ENCODE measurements at regions not wholly inside any gene's neighbourhood (a gene's known extent, or its start where the extent isn't known, plus 50 kb on each side); places are given as distances from the start of the nearest gene placed in this dataset.
"Not testable (repeated sequence)": the region's sequence is repeated elsewhere in the genome, so short reads cannot be mapped to it uniquely, and the experiment has no call there.

DNA sequence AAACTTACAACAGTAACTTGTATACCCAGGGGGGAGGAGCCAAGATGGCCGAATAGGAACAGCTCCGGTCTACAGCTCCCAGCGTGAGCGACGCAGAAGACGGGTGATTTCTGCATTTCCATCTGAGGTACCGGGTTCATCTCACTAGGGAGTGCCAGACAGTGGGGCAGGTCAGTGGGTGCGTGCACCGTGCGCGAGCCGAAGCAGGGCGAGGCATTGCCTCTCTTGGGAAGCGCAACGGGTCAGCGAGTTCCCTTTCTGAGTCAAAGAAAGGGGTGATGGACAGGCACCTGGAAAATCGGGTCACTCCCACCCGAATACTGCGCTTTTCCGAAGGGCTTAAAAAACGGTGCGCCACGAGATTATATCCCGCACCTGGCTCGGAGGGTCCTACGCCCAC, 278.8 kb downstream of the FAM47B start:
- DNase-seq (ENCODE audit: low read depth), result not testable (repeated sequence)

DNA sequence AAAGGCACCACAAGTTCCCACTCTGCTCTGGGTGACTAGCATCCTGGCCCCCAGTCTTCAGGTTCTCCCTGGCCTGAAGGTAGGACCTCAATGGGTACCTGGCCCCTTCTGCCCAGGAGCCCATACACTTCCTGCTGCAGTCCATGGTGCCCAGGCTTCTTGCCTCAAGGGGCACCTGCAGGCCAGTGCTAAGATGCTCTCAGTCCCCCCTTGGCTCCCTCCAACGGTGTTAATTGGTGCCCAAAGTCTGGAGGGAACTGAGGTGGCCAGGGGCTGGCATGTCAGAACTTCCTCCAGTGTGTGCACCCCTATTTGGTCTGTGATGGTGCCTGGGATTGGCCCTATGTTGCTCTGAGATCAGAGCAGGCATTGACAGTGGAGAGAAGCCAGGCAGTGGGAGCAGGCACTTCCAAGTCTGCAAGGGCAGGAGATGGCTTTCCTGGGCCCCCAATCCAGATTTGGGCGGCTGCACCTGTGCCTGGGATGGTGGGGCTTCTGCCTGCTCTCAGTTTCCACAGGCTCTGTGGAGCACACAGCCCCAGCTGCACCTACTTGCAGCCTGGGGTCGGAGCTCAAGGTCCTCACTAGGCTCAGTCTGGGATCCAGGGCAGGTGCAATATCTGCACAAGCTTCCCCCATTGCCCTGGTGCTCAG, 301.6 kb downstream of the FAM47B start:
- DNase-seq (ENCODE audit: low read depth), result no peak

DNA sequence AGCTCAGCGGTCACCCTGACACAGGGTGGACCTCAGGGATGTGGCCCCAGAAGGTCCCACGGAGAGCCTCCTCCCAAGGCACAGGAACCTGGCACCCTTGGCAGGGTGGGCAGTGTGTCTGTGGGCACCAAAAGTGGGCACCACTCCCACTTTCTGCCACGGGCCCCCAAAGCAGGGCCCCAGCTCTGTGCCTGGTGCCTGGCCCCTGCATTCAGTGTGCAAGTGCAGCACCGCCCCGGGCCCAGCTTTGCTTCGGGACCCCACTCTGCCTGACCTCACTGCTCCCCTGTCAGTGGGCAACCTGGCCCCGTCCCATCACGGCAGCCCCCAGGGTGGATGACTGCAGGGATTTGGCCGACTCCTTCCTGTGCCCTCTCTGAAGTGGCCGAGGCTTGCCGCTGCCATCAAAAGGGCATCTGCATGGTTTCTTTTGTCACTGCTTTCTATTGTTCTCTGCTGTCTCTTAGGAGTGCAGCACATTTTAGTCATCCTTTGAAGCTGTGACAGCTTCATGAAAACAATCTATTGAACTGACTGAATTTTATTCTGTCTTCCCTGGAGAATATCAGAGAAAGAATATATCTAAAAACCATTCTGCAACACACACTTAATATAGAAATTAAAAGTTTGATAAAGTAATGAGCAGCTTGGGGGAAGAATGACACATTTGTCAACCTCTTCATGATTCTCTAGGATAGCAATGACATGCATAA, 302.4 kb downstream of the FAM47B start:
- no peak for DNase-seq (ENCODE audit: low read depth)

DNA sequence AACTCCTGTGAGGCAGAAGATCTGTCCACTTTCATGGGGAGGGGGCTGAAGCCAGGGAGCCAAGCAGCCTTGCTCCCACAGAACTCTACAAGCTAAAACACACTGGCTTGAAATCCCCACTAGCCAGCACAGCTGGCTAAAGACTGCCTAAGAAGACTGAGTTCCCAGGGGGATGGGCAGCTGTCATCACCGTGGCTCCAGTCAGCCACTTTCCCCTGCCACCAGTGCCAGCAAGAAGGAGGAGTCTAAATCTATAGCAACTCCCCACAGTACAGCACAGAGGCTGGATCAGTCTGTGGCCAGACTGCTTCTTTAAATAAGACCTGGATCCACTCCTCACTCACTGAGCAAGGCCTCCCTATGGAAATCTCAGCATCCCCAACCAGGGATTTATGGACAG, 308.6 kb downstream of the FAM47B start:
- DNase-seq (ENCODE audit: low read depth), result no peak

DNA sequence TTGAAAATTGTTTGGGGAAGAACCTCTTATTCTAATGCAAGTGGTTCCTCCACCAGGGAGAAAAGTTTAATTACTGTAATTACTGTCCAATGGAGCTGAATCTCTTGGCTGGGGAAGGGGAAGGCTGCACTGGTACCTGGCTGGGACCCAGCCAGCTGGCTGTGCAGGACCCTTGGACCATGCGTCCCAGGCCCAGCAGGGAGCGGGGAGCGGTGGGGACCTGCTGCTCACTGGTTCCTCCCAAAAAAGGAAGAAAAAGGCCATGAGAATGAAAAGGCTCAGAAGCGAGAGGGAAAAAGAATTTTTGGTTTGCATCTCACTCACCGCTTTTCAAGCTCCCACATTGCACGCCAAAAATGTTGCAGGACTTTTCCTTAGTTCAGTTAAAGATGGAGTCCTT, 333.5 kb downstream of the FAM47B start:
- DNase-seq (ENCODE audit: low read depth), result no peak

DNA sequence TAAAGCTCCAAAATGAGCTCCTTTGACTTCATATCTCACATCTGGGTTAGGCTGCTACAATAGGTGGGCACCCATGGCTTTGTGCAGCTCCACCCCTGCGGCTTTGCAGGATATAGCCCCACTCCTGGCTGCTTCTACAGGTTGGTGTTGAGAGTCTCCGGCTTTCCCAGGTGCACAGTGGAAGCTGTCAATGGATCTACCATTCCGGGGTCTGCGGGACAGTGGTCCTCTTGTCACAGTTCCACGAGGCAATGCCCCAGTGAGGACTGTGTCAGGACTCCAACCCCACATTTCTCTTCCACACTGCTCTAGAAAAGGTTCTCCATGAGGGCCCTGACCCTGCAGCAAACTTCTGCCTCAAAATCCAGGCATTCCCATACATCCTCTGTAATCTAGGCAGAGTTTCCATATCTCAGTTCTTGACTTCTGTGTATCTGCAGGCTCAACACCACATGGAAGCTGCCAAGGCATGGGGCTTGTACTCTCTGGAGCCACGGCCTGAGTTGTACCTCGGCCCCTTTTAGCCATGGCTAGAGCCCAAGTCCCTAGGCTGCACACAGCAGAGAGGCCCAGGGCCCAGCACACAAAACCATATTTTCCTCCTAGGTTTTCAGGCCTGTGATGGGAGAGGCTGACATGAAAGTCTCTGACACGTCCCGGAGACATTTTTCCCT, 342.8 kb downstream of the FAM47B start:
- no peak for DNase-seq (ENCODE audit: low read depth)

DNA sequence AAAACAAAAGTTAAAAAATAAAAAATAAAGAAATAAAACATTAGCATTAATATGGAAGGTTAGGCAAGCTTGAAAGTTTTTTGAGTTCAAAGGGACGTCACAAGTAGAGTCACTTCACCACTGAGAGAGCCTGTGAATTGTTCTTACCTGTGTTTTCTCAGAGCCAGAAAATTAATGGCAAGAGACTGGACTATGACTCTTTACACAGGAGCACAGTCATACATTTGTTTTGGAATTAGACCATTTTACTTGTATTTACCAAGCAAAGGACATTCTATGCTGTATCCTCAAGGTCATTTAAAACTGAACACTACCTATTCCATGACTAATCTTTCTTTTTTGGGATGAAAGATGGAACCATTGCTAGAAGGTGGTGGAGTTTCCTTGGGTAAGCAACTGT, 346.1 kb downstream of the FAM47B start:
- DNase-seq (ENCODE audit: low read depth), result no peak

DNA sequence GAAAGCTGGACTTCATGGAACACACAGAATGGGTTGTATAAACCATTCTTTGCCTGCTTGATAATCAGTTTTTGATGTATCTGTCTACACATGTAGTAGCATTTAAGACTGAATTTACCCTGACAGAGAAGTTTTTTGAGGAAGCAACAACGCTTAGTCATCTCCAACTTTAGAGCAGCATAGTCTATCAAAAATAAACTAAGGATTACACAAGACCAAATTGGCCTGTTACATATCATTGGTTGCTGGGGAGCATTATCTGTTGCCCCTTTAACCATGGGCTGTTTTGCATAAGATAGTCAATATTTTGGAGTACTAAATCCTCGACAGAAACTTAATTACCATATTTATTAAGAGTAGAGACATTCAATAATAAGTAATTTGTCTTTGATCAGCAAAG, 347.4 kb downstream of the FAM47B start:
- DNase-seq (ENCODE audit: low read depth), result no peak

DNA sequence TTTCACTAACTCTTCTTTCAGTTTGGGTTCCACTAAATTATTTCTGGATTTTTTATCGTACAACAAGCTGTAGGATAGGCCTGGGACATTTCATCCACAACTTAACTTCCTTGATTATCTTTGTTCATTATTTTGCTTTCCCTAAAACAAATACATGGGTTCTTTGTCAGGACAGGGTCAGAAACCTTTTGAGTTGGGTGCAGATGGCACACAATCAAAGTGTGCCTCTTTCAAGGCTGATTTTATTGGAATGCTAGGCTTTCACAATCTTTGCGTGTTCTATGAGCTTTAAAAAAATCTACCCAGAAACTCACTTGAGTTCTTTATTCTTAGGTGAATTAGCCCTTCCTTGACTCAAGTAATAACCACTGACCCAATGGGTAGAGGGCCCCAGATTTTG, 348.4 kb downstream of the FAM47B start:
- no peak for DNase-seq (ENCODE audit: low read depth)

DNA sequence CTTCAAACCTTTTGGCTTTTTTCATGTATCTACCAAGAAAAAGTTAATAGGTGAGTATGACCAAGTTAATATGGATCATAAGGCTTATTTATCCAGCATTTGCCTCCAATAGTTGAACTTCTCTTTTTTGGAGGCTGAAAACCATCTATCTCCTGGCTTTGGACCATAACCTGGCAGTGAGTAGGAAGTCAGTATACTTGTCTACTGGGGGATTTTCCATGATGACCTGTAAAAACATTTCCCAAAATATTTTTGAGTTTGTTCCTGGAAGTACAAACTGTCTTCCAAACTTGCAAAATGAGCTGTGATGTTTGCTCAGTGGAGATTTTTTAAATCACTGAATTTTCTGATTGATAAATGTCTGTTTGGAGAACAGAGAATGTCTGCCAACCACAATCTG, 349.9 kb downstream of the FAM47B start:
- DNase-seq (ENCODE audit: low read depth), result no peak

DNA sequence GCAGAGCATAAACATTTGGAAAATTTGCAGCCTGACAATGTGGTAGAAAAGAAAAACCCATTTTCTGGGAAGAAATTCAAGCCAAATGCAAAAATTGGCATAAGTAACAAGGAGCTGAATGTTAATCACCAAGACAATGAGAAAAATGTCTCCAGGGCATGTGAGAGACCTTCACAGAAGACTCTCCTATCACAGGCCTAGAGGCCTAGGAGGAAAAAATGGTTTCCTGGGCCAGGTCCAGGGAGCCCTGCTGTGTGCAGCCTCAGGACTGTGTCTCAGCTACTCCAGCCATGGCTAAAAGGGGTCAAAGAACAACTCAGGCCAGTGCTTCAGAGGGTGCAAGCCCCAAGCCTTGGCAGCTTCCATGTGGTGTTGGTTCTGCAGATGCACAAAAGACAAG, 362.4 kb downstream of the FAM47B start:
- not testable (repeated sequence) for DNase-seq (ENCODE audit: low read depth)

DNA sequence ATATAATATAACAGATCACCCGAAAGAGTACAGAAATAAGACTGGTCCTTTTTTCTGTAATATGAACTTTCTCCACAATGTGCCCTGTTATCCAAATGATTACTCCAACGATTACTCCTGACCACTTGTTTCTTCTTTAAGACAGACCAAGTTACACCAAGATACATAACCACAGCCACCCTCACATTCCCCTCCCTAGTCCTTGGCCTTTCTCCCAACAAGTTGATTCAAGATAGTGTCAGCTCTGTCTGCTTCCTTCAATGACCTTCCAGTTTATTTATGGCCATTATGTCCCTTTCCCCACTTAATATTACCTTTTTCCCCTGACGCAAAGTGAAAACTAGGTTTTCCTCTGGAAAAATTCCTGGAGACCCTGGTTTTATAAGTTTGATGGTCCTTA, 397.2 kb downstream of the FAM47B start:
- no peak for DNase-seq (ENCODE audit: low read depth)

DNA sequence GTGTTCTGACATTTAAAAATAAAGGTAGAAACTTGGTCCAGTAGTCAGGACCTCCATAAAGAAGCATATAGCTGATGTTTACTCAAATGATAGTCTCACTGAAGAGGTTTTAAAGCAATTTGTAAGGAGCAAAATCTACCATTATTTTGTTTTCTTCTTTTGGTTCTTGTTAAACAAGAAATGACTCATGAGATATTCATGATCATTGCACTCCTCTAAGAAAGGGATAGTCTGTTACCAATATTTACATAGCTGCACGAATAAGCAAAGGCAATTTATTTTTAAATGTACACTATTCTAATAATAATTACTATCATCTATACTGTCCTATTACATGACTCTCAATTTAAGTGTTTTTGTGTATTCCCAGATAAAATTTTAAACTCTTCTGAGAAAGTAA, 397.9 kb downstream of the FAM47B start:
- no peak for DNase-seq (ENCODE audit: low read depth)

DNA sequence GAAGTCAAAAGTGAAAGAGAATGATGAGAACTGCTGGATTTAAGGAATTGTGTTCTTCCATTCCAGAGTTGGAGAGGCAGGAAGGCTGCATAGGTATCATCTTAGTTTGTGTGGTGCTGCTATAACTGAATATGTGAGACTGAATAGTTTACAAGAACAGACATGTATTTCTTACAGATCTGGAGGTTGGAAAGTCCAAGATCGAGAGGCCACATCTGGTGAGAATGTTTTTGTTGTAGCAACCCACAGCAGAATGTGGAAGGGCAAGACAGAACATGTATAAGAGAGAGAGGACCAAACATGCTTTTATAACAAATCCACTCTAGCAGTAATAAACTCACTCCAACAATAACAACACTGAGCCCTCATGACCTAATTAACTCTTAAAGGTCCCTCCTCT, 408.6 kb downstream of the FAM47B start:
- no peak for DNase-seq (ENCODE audit: low read depth)

DNA sequence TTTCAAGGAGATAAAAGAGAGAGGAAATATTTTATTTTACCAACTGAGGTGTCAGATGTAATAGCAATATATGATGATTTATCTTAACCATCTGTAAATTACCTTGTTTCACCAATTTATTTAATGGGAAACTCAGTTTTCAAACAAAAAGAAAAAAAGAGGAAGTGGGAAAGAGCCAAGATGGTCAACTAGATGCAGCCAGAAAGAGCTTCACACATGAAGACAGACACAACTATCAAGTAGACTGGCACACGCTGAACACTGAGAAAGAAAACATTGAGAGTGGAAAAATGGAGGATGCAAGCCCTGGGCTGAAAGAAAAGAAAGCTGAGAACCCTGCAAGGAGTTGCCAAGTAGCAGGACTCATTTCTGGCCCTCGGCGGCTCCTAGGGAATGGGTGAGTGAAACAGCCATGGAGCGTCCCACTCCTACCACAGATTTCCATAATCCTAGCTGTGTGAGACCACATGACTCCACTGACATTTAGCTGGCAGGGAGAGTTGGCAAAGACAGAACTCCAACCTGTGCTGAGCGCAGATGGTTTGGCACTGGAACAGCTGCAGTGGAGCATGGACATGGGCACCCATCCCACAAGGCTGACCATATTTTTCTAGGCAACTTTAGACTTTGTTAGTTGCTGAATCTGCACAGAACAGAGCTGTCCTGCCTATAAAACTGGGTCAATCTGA, 409.3 kb downstream of the FAM47B start:
- DNase-seq (ENCODE audit: low read depth), result no peak

DNA sequence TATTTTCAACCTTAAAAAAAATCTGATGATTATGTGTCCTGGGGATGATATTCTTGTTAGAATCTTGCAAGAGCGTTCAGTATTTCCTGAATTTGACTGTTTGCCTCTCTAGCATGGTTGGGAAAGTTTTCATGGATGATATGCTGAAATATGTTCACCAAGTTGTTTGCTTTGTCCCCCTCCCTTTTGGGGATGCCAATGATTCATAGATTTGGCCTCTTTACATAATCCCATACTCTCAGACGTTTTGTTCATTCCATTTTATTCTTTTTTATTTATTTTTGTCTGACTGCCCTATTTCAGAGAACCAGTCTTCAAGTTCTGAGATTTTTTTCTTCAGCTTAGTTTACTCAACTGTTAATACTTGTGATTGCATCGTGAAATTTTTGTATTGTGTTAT, 415.1 kb downstream of the FAM47B start:
- DNase-seq (ENCODE audit: low read depth), result no peak

DNA sequence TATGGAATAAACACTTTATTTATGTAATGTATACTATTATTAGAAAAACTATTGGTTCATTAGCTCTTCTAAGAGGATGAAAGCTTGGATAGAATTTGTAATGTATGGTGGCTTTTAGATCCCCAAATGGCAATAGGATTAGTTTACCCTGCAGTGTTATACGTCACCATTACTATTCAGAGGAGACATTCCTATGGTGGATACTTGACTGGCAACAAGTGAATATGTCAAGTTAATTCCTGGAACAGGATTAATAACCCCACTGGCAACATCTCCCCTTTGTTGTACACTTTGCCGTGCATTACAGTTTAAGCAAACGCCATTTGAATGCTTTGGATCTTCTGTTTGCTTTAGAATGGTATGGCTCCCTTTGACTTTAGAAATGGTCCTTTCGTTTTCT, 420.3 kb downstream of the FAM47B start:
- DNase-seq (ENCODE audit: low read depth), result no peak

DNA sequence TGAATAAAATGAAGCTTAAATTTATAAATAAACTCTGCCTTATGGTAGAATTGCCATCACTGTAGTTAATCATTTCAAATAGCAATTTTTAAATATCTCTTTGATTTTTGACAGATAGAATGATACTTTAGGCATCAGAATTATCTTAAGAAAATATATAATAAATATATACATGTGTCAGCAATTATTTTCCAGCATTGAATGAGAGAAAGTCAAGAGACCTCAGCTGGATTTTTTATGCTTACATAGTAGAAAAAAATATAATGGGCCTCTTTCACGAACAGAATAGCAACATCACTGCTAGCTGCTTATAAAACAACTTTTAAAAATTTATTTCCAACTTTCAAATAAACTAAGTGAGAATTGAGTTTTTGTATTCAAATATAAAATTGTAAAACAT, 424.0 kb upstream of the MAGEB16 start:
- no peak for DNase-seq (ENCODE audit: low read depth)

DNA sequence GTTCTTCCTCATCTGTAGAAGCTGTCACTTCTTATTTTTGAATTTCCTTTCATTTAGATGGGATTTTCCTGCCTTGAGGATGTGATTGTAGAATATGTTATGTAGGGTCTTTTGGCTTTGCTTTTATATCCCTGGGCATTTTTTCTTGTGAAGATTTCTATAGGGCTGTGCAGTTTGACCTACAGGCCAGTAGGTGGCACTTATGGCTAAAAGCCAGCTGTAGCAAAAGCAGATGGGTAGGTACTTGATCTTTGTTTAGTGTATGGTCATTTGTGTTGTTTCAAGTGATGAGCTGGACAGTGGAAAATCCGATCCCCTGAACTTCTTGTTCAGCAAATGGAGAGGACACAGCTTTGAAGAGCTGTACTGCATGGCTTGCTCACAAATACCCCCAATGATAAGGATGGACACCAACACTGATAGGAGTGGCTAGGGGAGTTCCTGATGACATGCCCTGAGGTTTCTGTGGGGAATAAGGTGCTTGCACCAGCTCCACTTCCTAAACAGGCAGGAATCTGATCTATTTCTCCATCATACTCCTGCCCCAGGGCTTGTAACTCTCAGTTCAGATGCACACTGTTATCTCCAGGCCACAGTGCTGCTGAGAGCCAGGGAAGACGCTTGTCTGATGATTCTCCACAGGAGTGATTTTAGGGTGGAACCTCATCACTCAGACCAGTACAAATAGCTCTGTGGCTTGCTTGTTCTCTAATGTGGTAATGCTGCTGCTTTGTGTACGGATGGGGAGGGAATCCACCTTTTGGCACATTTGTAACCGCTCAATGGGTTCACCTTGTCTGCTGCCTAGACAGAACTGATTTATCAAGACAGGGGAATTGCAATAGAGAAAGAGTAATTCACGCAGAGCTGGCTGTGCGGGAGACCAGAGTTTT, 417.1 kb upstream of the MAGEB16 start:
- DNase-seq (ENCODE audit: low read depth), result peak; percentile 12

DNA sequence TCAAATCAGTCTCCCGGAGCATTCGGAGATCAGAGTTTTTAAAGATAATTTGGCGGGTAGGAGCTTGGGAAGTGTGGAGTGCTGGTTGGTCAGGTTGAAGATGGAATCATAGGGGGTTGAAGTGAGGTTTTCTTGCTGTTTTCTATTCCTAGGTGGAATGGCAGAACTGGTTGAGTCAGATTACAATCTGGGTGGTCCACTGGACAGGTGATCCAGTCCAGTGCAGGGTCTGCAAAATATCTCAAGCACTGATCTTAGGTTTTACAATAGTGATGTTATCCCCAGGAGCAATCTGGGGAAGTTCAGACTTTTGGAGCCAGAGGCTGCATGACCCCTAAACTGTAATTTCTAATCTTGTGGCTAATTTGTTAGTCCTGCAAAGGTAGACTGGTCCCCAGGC, 416.4 kb upstream of the MAGEB16 start:
- DNase-seq (ENCODE audit: low read depth), result not testable (repeated sequence)

DNA sequence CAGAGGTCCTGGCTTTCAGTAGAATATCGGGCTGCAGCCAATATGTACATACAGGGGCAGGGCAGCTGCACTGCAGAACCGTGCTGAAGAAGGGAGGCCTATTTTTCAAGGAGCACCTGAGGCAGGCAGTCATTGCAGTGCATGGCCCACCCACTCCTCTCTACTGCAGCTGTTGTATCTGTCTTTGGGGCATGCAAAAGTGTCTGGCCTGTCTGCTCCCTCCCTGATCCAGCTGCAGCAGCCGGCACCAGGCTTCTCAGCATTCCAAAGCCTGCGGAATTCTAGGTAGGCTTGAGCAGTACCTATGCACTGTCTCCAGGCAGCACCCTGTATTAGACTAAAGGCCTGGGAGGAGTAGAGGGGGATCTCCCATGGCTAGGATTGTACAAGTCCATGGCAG, 415.2 kb upstream of the MAGEB16 start:
- DNase-seq (ENCODE audit: low read depth), result no peak

DNA sequence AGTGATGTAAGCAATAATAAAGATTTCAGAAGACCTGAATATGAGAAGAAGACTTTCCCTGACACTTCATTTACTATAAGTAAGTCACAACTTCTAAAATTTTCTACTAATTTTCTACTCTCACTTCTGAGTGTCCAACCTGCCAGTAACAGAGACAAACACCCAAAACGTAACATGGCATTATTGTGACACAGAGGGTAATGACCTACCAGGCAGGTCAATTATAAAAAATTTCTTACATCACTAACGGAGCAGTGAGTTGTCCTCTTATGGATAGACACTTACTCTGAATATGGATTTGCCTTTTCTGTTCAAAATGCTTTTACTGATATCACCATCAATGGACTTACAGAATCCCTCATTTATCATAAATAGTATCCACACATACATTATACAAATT, 405.9 kb upstream of the MAGEB16 start:
- DNase-seq (ENCODE audit: low read depth), result no peak
